ENCODE measurements at regions not wholly inside any gene's neighbourhood (a gene's known extent, or its start where the extent isn't known, plus 50 kb on each side); places are given as distances from the start of the nearest gene placed in this dataset.

GRCh38 chr14:49218436-49219092, 367.6 kb downstream of the RPS29 start:
- no peak for DNase-seq

GRCh38 chr14:49212721-49213120, 373.5 kb downstream of the RPS29 start:
- no peak for DNase-seq

- DNase-seq, result no peak
These were observed 376.8 kb downstream of the RPS29 start for GRCh38 chr14:49209416-49209815.

- no peak for DNase-seq
These were observed 379.4 kb downstream of the RPS29 start for GRCh38 chr14:49206828-49207227.

- no peak for DNase-seq
These were observed 382.5 kb downstream of the RPS29 start for GRCh38 chr14:49203676-49204075.

- no peak for DNase-seq
These were observed 387.0 kb downstream of the RPS29 start for GRCh38 chr14:49199159-49199558.

- DNase-seq, result no peak
These were observed 389.9 kb downstream of the RPS29 start for GRCh38 chr14:49196327-49196726.

GRCh38 chr14:49194067-49194466, 392.1 kb downstream of the RPS29 start:
- no peak for DNase-seq

- no peak for DNase-seq
These were observed 392.7 kb downstream of the RPS29 start for GRCh38 chr14:49193332-49194065.

GRCh38 chr14:49191380-49191779, 394.8 kb downstream of the RPS29 start:
- DNase-seq, result no peak

- no peak for DNase-seq
These were observed 396.8 kb downstream of the RPS29 start for GRCh38 chr14:49189375-49189774.

- no peak for DNase-seq
These were observed 398.4 kb downstream of the RPS29 start for GRCh38 chr14:49187799-49188198.

GRCh38 chr14:49173765-49174373, 412.3 kb downstream of the RPS29 start:
- DNase-seq, result peak; percentile 12

- no peak for DNase-seq
These were observed 422.1 kb downstream of the RPS29 start for GRCh38 chr14:49164074-49164473.

- DNase-seq, result no peak
These were observed 425.2 kb downstream of the RPS29 start for GRCh38 chr14:49160983-49161382.

GRCh38 chr14:49159081-49159480, 427.1 kb downstream of the RPS29 start:
- DNase-seq, result no peak

- no peak for DNase-seq
These were observed 446.6 kb downstream of the RPS29 start for GRCh38 chr14:49139593-49139992.

- DNase-seq, result no peak
These were observed 451.2 kb downstream of the RPS29 start for GRCh38 chr14:49134940-49135339.

- DNase-seq, result no peak
These were observed 464.9 kb downstream of the RPS29 start for GRCh38 chr14:49121246-49121645.

GRCh38 chr14:49114161-49114893, 471.9 kb downstream of the RPS29 start:
- no peak for DNase-seq

GRCh38 chr14:49106741-49107667, 479.2 kb downstream of the RPS29 start:
- DNase-seq, result no peak

- no peak for DNase-seq
These were observed 480.2 kb downstream of the RPS29 start for GRCh38 chr14:49105956-49106355.

All from CD4-positive, alpha-beta T cell treated with Interleukin-21 for 1 hour (primary cell).